SHP77 (cell line): ENCODE measurements at regions not wholly inside any gene's neighbourhood (a gene's known extent, or its start where the extent isn't known, plus 50 kb on each side); places are given as distances from the start of the nearest gene placed in this dataset.
A peak's percentile ranks its signal among the peaks of the same experiment; 100 is the strongest.
"Not testable (repeated sequence)": the region's sequence is repeated elsewhere in the genome, so short reads cannot be mapped to it uniquely, and the experiment has no call there.

Source experiments
- DNase-seq, 2 experiments: peaks; one replicate each; lab custom pipeline; 2025; lab: John Stamatoyannopoulos, UW

- no peak for DNase-seq
Observed at GRCh38 chr6:169378620-169379381, 125.2 kb upstream of the THBS2 start.

DNA sequence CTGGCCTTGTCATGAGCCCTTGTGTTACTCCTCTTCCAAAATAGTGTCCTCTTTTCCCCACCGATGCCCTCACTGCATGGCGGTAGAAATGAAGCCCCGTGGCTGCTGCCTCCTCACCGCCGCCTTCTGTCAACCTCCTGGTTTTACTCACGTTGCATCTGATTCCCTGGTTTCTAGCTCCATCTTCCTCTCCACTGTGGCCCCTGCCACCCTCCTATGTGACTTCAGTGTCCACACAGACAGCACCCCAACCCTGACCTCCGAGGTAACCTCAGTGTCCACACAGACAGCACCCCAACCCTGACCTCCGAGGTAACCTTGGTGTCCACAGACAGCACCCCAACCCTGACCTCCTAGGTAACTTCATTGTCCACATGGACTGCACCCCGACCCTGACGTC is 122.8 kb upstream of the THBS2 start:
- DNase-seq = no peak

DNA sequence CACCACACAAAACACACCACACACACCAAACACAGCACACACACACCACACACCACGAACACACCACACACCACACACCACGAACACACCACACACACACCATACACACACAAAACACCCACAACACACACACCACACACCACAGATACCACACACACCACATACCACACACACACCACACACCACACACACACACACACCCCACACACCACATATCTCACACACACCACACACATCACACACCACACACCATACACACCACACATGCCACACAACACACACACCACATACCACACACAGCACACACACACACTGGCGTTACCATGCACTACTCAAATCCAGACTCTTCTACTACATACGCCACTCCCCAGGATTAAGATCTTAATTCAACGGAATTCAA is 118.9 kb upstream of the THBS2 start:
- no peak for DNase-seq

DNA sequence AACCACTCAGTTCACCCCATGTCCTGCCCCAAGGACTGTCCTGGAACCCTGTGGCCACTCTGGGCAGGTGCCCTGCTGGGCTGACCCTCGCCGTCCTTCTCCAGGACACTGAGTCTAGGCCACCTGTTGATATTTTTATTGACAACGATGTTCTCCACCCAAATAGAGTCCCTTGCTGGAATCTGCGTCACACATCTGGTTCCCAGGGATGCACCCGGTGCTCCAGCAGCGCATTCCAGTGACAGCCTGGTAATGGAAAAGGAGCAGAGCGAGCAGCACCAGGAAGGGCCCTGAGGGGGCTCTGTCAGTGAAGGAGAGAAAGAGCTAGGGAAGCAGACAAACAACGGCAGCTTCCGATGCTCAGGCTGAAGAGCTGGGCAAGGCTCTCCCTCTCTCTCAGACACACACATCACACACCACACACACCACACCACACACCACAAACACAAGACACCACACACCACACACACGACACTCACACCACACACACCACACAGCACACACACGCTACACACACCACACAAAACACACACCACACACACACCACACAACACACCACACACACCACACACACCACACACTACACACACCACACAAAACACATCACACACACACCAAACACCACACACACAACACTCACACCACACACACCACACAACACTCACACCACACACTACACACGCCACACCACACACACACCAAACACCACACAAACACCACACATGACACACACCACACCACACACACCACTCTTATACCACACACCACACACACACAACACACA is 117.9 kb upstream of the THBS2 start:
- no peak for DNase-seq

DNA sequence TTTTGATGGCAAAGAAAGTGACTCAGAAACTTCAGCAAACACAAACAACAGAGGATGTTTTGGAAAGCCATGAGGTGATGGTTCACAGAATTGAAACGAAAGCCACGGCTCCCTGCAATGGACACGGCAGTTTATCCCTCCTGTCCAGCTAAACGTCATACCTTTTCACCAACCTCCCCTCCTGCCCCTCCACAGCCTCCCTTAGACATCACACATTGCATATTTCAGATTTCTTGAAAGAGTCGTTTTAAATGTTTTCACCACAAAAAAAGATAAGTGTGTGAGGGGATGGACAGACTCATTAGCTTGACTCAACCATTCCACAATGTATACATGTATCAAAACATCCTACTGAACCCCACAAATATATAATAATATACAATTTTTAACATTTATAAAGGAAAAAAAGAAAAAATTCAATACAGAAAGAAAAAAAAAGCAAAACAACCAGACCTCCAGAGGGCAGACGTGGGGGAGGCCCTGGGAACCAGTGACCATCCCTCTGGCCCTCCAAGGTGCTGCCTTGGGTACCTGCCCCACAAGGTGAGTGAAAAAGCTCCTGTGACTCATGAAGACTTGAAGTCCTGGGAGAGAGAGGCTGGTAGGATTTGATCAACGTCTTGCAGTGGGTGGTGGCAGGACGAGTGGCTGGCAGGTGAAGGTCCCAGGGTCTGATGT is 117.2 kb upstream of the THBS2 start:
- DNase-seq = no peak

GRCh38 chr6:169370054-169370453 is 116.4 kb upstream of the THBS2 start:
- DNase-seq = no peak

GRCh38 chr6:169368200-169368599 is 114.6 kb upstream of the THBS2 start:
- DNase-seq = no peak

GRCh38 chr6:169367507-169367906 is 113.9 kb upstream of the THBS2 start:
- DNase-seq = no peak

DNA sequence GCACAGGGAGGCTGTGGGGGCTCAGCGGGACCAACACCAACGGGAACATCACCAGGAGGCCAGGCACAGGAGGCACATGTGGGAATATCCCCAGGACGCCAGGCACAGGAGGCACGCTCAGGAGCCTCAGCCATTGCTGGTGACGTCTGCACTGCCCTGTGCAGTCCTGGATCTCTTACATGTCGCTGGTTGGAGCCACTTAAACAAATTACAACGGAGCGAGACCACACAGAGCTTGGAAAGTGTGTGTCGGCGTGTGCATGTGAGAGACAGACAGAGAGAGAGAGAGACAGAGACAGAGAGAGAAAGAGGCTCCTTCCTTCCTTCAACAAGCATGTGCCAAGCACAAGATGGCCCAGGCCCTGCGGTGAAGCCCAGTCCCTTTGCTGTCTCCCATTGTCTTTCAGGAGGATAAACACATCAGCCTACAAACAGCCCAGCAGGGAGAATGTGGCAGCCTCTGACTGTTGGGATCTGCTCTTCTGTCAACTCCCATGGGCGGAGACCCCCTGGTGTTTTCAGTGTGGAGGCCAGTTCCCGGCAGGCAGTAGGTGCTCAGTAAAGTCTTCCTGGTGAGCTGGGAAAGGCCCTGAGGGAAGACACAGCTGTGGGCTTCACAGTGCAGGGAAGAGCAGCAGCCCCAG is 112.7 kb upstream of the THBS2 start:
- no peak for DNase-seq

DNA sequence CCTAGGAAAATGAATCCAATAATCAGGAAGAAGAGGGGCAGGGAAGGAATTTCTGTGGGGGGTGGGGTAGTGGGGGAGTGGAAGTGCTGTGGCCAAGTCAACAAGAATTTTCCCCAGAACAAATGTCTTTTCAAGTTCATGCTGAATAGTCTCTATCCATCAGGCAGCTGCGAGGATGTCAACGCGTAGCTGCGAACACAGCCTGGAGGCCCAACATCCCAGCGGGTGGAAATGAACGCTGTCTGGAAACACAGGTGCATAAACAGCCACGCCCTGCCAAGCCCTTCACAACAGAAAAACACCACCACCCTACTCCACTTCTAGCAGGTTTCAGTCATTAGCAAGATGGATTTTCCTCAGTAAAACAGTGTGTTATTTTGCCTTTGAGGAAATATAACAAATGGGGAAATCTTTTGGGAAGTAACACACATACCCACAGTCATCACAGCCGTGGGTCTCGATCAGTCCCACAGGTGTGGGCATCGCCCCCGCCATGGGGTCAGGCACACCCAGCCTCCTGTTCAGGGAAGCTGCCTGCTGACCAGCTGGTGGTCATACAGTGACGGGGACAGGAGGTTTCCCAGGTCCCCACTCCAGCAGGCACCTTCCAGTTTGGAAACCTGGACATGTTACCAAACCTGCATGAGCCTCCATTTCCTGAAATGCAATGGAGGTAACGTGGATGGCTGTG is 112.1 kb upstream of the THBS2 start:
- DNase-seq = no peak

- DNase-seq = no peak
Observed at GRCh38 chr6:169363590-169363989, 109.9 kb upstream of the THBS2 start.

GRCh38 chr6:169362501-169363121 is 109.0 kb upstream of the THBS2 start:
- DNase-seq = no peak

DNA sequence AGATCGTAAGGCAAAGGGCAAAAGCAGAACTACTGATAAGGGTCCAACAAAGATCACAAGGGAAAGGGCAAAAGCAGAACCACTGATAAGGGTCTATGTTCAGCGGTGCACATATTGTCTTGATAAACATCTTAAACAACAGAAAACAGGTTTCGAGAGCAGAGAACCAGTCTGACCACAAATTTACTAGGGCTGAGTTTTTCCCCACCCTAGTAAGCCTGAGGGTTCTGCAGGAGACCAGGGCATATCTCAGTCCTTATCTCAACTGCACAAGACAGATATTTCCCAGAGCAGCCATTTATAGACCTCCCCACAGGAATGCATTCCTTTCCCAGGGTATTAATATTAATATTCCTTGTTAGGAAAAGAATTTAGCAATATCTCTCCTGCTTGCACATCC is 101.4 kb upstream of the THBS2 start:
- not testable (repeated sequence) for DNase-seq

DNA sequence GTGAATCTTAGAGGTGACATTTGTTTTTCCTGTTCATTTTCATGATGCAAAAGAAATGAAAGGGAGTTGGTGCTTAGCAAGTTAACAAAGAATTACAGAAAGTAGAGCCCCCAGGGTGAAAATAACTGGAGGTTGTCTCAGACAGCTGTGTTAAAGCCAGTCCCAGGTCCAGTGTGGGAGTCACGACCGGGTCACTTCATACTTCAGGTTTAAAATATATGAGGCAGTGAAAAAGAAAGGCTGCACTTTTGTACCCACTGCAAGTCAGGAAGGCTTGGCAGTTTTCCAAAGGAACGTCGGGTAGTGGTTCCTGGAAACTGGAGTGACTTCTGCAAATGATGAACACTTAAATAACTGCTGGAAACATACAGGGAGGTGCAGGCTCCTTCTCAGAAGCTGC is 91.5 kb upstream of the THBS2 start:
- no peak for DNase-seq

DNA sequence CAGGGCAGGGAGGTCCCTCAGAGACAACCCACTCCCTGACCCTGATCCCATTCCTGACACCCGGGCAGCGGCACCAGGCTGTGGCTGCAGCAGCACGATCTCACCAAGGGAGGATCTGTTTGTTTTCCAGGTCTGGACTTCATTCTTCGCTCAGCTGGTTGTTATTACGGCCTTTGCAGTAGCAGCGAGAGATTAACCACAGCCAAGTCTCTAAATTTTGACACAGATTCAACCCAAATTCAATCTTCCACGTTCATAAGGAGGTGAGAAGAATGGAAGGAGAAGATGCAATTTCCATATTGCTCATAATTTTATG is 91.1 kb upstream of the THBS2 start:
- no peak for DNase-seq

DNA sequence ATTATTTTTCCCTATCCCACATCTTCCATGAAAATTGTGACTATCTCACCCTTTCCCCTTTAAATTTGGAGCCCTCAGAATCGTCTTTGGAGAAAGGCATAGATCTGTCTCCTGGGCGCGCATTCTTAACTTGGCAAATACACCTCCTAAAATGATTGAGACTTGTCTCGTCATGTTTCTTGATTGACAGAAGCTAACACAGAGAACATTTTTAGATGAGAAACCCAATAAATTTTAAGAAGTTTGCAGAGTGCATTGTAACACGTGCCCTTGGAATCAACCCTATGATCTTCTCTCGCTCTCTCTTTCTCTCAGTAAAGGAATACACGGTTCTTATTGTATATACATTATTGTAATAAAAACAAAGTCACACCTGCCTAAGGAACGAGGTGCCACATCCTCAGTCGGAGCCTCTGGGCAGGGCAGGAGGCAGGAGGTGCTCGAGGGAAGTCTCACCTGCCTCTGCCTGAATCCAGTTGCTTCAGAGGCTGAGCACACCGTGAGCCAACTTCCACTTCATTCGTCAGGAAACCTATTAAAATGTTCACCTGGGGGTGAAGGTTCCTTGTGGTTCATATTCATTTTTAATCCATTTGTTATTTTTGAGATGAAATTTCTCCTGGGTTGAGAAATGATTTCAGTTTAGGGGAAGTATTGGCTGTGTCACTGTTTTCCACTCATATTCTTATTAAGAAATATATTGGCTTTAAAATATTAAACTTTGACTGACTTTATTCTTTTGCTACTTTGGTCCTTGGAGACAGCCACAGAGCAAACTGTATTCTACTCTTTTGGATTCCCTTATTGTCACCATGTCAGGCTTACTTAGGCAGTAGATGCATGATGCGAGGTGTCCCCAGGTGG is 90.5 kb upstream of the THBS2 start:
- DNase-seq = no peak

DNA sequence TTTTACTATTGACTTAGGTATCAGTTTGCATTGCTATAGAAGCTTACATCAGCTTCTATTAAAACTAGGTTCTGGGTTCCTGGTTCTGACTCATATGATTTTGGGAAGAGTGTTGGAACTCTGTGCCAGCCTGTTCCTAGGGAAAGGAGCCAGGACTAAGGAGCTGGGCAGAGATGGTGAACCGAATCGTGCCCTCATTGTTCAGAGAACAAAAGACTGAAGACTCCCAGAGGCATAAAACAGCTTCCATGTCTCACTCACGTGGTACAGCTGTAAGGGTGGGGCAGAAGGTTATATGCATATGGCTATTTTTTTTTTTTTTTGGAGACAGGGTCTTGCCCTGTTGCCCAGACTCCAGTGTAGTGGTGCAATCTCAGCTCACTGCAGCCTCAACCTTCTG is 89.1 kb upstream of the THBS2 start:
- DNase-seq = no peak

GRCh38 chr6:169341706-169342105 is 88.1 kb upstream of the THBS2 start:
- DNase-seq = no peak

- no peak for DNase-seq
Observed at GRCh38 chr6:169341065-169341464, 87.4 kb upstream of the THBS2 start.

GRCh38 chr6:169340395-169340794 is 86.7 kb upstream of the THBS2 start:
- DNase-seq = peak in 1 of 2 experiments; percentile 16
